Neural progenitor cell (in vitro differentiated cells): ENCODE measurements at regions not wholly inside any gene's neighbourhood (a gene's known extent, or its start where the extent isn't known, plus 50 kb on each side); places are given as distances from the start of the nearest gene placed in this dataset.

Experiments
- CTCF ChIP-seq: fragments of 200-600 bp; sonication (generic); IDR thresholded peaks from 2 replicates; pipeline ENCODE4 v1.5.1; 2017; ENCODE audit warnings: antibody characterized with exemption, mild to moderate bottlenecking
- EZH2 ChIP-seq: fragments of 200-600 bp; sonication (generic); IDR thresholded peaks from 2 replicates; pipeline ENCODE4 v1.6.1; 2017; ENCODE audit warnings: antibody characterized with exemption, mild to moderate bottlenecking, moderate library complexity

- TF ChIP-seq CTCF (no peak), EZH2 (no peak)
These were observed 87.2 kb upstream of the BCOR start for GRCh38 chrX:40184968-40185367.
